ENCODE measurements at regions not wholly inside any gene's neighbourhood (a gene's known extent, or its start where the extent isn't known, plus 50 kb on each side); places are given as distances from the start of the nearest gene placed in this dataset.
"Not testable (repeated sequence)": the region's sequence is repeated elsewhere in the genome, so short reads cannot be mapped to it uniquely, and the experiment has no call there.

GRCh38 chrY:10627116-10627515, 1099.4 kb downstream of the TSPY10 start:
- Histone ChIP-seq H3K27me3 (ENCODE audit: control insufficient read depth in 2 of 2, insufficient read depth in 1 of 2, low read length in 1 of 2) (no peaks in the 10 kb centered on the region), H3K4me3 (ENCODE audit: low read length in 2 of 2) (no peak overlapping the region), H3K4me1 (ENCODE audit: control insufficient read depth in 2 of 2, insufficient read depth in 2 of 2, low read length in 2 of 2) (no peaks in the 10 kb centered on the region), H3K9me3 (ENCODE audit: control insufficient read depth in 2 of 2, insufficient read depth in 1 of 2, low read length in 1 of 2) (no peaks in the 10 kb centered on the region), H3K27ac (ENCODE audit: low read depth in 1 of 2, low read length in 1 of 2) (no peak overlapping the region), H3K36me3 (ENCODE audit: control insufficient read depth in 2 of 2, insufficient read depth in 2 of 2, low read length in 1 of 2) (no peaks in the 10 kb centered on the region)
- peak; percentile 71 to 97 (median 87) for DNase-seq (ENCODE audit: low read depth in 6 of 9, low spot score in 9 of 9)
- WGBS, result 66% methylated on average over 3 of the region's 3 CpGs

GRCh38 chrY:10648813-10649212, 1121.1 kb downstream of the TSPY10 start:
- no CpG with 5 or more reads among the region's 4 CpGs for WGBS
- H3K4me3 ChIP-seq (ENCODE audit: low read length in 2 of 2); H3K27ac ChIP-seq (ENCODE audit: low read depth in 1 of 2, low read length in 1 of 2); DNase-seq (ENCODE audit: low read depth in 6 of 9, low spot score in 9 of 9); H3K36me3 ChIP-seq (ENCODE audit: control insufficient read depth in 2 of 2, insufficient read depth in 2 of 2, low read length in 1 of 2); H3K27me3 ChIP-seq (ENCODE audit: control insufficient read depth in 2 of 2, insufficient read depth in 1 of 2, low read length in 1 of 2); H3K4me1 ChIP-seq (ENCODE audit: control insufficient read depth in 2 of 2, insufficient read depth in 2 of 2, low read length in 2 of 2); H3K9me3 ChIP-seq (ENCODE audit: control insufficient read depth in 2 of 2, insufficient read depth in 1 of 2, low read length in 1 of 2): not testable (repeated sequence)

GRCh38 chrY:10657120-10657519, 1129.4 kb downstream of the TSPY10 start:
- not testable (repeated sequence) for H3K27me3 ChIP-seq (ENCODE audit: control insufficient read depth in 2 of 2, insufficient read depth in 1 of 2, low read length in 1 of 2); DNase-seq (ENCODE audit: low read depth in 6 of 9, low spot score in 9 of 9); H3K9me3 ChIP-seq (ENCODE audit: control insufficient read depth in 2 of 2, insufficient read depth in 1 of 2, low read length in 1 of 2); H3K4me1 ChIP-seq (ENCODE audit: control insufficient read depth in 2 of 2, insufficient read depth in 2 of 2, low read length in 2 of 2); H3K36me3 ChIP-seq (ENCODE audit: control insufficient read depth in 2 of 2, insufficient read depth in 2 of 2, low read length in 1 of 2); H3K4me3 ChIP-seq (ENCODE audit: low read length in 2 of 2); H3K27ac ChIP-seq (ENCODE audit: low read depth in 1 of 2, low read length in 1 of 2)
- 76% methylated on average over 3 of the region's 3 CpGs for WGBS

DNA sequence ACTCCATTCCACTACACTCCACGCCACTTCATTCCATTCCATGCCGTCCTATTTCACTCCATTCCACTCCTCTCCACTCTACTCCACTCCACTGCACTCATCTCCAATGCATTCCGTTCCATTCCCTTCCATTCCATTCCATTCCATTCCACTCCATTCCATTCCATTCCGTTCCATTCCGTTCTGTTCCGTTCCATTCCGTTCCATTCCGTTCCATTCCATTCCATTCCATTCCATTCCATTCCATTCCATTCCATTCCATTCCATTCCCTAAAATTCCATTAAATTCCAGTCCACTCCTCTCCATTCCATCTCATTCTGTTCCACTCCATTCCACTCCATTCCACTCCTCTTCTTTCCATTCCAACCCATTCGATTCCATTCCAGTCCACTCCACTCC, 1139.1 kb downstream of the TSPY10 start:
- Histone ChIP-seq H3K4me3 (ENCODE audit: low read length in 2 of 2) (no peak overlapping the region), H3K9me3 (ENCODE audit: control insufficient read depth in 2 of 2, insufficient read depth in 1 of 2, low read length in 1 of 2) (peaks cover 0 to 7% of the 10 kb centered on the region in 2 donors), H3K4me1 (ENCODE audit: control insufficient read depth in 2 of 2, insufficient read depth in 2 of 2, low read length in 2 of 2) (no peaks in the 10 kb centered on the region), H3K27me3 (ENCODE audit: control insufficient read depth in 2 of 2, insufficient read depth in 1 of 2, low read length in 1 of 2) (no peaks in the 10 kb centered on the region), H3K36me3 (ENCODE audit: control insufficient read depth in 2 of 2, insufficient read depth in 2 of 2, low read length in 1 of 2) (no peaks in the 10 kb centered on the region), H3K27ac (ENCODE audit: low read depth in 1 of 2, low read length in 1 of 2) (no peak overlapping the region)
- 54% methylated on average over 9 of the region's 9 CpGs for WGBS
- DNase-seq (ENCODE audit: low read depth in 6 of 9, low spot score in 9 of 9), result peak in 1 of 9 donors; percentile 9

DNA sequence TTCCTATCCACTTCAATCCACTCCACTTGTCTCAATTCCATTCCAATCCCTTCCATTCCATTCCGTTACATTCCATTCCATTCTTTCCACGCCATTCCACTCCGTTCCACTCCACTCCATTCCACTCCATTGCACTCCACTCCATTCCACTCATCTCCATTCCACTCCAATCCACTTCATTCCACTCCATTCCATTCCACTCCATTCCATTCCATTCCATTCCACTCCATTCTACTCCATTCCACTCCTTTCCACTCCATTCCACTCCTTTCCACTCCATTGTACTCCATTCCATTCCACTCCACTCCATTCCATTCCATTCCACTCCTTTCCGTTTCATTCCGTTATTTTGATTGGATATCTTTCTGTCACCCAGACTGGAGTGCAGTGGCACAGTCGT, 1158.7 kb downstream of the TSPY10 start:
- Histone ChIP-seq H3K27me3 (ENCODE audit: control insufficient read depth in 2 of 2, insufficient read depth in 1 of 2, low read length in 1 of 2) (no peaks in the 10 kb centered on the region), H3K9me3 (ENCODE audit: control insufficient read depth in 2 of 2, insufficient read depth in 1 of 2, low read length in 1 of 2) (peaks cover 0 to 1% of the 10 kb centered on the region in 2 donors), H3K27ac (ENCODE audit: low read depth in 1 of 2, low read length in 1 of 2) (no peak overlapping the region), H3K4me1 (ENCODE audit: control insufficient read depth in 2 of 2, insufficient read depth in 2 of 2, low read length in 2 of 2) (no peaks in the 10 kb centered on the region), H3K4me3 (ENCODE audit: low read length in 2 of 2) (no peak overlapping the region), H3K36me3 (ENCODE audit: control insufficient read depth in 2 of 2, insufficient read depth in 2 of 2, low read length in 1 of 2) (no peaks in the 10 kb centered on the region)
- WGBS, result 56% methylated on average over 6 of the region's 6 CpGs
- DNase-seq (ENCODE audit: low read depth in 6 of 9, low spot score in 9 of 9), result no peak
